ENCODE measurements at regions not wholly inside any gene's neighbourhood (a gene's known extent, or its start where the extent isn't known, plus 50 kb on each side); places are given as distances from the start of the nearest gene placed in this dataset.

DNA sequence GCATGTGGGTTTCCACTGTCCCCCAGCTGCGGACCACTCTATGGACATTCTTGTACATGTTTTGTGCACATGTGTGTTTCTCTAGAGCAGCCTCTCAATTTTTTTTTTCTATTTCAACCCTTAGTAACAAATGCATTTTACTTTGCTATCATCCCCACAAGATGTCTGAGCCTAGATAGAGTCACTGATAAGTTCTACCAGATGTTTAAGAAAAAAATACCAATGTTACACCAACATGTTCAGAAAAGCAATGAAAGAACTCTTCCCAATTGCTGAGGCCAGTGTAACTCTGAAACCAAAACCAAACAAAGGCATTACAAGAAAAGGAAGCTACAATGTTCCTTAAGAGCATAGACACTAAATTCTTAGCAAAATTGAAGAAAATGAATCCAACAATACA is 218.5 kb downstream of the CXCL12 start:
- Histone ChIP-seq H3K9me3 (ENCODE audit: control insufficient read depth, low read length) (no peaks in the 10 kb centered on the region), H3K36me3 (ENCODE audit: control insufficient read depth, insufficient read depth, low read length) (no peaks in the 10 kb centered on the region), H3K4me3 (ENCODE audit: insufficient read depth, low read depth, low read length, poor library complexity, severe bottlenecking) (no peak overlapping the region), H3K4me1 (ENCODE audit: control insufficient read depth, insufficient read depth, low read length, poor library complexity, severe bottlenecking) (no peaks in the 10 kb centered on the region), H3K27me3 (replicated peaks; ENCODE audit: control insufficient read depth, insufficient read depth, low read length, poor library complexity, severe bottlenecking) (peaks cover 2% of the 10 kb centered on the region), H3K27ac (ENCODE audit: insufficient read depth, low read length, poor library complexity, severe bottlenecking) (no peak overlapping the region)
- DNase-seq = no peak

DNA sequence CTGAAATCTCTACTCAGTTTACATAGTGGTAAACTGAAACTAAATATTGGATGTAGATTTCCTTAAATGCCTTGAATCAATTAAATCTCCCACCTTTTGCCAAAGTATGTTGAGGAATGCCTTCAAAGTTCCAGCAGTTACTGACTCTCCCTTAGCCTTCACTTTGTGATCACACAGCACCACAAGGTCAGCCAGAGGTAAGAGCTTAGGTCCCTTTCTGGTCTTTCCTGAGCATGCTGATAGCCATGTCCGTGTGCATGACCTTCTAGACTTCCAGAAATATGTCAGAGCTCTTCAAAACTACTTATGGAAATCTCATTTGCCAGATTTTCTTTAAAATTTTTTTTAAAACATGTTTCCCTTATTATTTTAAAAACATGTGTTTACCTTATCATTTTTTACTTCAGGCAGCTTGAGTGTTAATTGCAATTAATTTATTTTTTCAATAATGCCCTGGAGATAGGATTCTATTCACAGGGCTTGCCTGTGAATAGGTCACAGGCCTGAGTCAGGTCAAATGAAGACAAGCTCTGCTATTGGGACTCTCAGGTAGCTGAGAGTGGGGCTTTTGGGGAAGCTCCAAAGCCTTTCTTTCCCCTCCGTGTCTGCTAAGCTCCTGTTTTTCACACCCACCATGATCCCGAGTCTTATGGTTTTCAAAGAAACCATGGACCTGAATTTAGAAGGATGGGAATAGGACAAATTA is 220.5 kb downstream of the CXCL12 start:
- no peak for DNase-seq
- H3K27ac ChIP-seq (ENCODE audit: insufficient read depth, low read length, poor library complexity, severe bottlenecking) = no peak overlapping the region
- H3K36me3 ChIP-seq (ENCODE audit: control insufficient read depth, insufficient read depth, low read length) = no peaks in the 10 kb centered on the region
- H3K4me3 ChIP-seq (ENCODE audit: insufficient read depth, low read depth, low read length, poor library complexity, severe bottlenecking) = no peak overlapping the region
- no peaks in the 10 kb centered on the region for H3K4me1 ChIP-seq (ENCODE audit: control insufficient read depth, insufficient read depth, low read length, poor library complexity, severe bottlenecking)
- no peaks in the 10 kb centered on the region for H3K27me3 ChIP-seq (replicated peaks; ENCODE audit: control insufficient read depth, insufficient read depth, low read length, poor library complexity, severe bottlenecking)
- no peaks in the 10 kb centered on the region for H3K9me3 ChIP-seq (ENCODE audit: control insufficient read depth, low read length)

DNA sequence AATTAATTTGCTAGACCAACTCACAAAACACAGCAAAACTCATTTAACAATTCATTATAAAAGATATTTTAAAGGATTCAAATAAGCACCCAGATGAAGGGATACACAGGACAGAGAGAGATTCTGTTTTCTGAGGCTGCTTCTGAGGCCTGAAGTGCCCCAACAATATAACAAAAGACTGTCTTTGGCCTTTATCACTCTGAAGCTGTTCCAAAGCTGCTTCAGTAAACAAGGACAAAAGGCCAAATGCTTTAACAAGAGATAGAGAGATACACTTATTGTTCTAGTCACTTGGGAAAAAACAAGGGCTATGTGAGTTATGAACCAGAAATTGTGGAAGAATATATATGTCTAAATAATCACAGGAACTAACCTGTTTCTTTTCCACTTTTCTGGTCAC is 223.7 kb downstream of the CXCL12 start:
- H3K9me3 ChIP-seq (ENCODE audit: control insufficient read depth, low read length) = no peaks in the 10 kb centered on the region
- no peaks in the 10 kb centered on the region for H3K36me3 ChIP-seq (ENCODE audit: control insufficient read depth, insufficient read depth, low read length)
- no peak overlapping the region for H3K27ac ChIP-seq (ENCODE audit: insufficient read depth, low read length, poor library complexity, severe bottlenecking)
- H3K27me3 ChIP-seq (replicated peaks; ENCODE audit: control insufficient read depth, insufficient read depth, low read length, poor library complexity, severe bottlenecking) = no peaks in the 10 kb centered on the region
- DNase-seq = no peak
- no peaks in the 10 kb centered on the region for H3K4me1 ChIP-seq (ENCODE audit: control insufficient read depth, insufficient read depth, low read length, poor library complexity, severe bottlenecking)
- H3K4me3 ChIP-seq (ENCODE audit: insufficient read depth, low read depth, low read length, poor library complexity, severe bottlenecking) = no peak overlapping the region

DNA sequence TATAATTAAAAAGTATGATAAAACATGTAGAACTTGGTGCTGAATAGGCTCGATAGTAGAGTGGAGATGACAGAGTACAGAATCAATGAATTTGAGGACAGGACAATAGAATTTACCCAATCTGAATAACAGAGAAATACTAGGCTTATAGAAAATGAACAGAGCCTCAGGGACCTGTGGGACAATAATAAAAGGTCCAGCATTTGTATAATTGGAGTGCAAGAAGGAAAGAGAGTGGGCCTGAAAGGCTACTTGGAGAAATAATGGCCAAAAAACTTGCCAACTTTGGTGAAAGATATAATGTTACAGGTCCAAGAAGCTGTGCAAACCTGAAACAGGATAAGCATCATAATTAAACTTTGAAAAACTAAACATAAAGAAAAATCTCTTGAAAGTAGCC is 227.3 kb downstream of the CXCL12 start:
- Histone ChIP-seq H3K4me1 (ENCODE audit: control insufficient read depth, insufficient read depth, low read length, poor library complexity, severe bottlenecking) (no peaks in the 10 kb centered on the region), H3K9me3 (ENCODE audit: control insufficient read depth, low read length) (no peaks in the 10 kb centered on the region), H3K27me3 (replicated peaks; ENCODE audit: control insufficient read depth, insufficient read depth, low read length, poor library complexity, severe bottlenecking) (no peaks in the 10 kb centered on the region), H3K36me3 (ENCODE audit: control insufficient read depth, insufficient read depth, low read length) (no peaks in the 10 kb centered on the region), H3K4me3 (ENCODE audit: insufficient read depth, low read depth, low read length, poor library complexity, severe bottlenecking) (no peak overlapping the region), H3K27ac (ENCODE audit: insufficient read depth, low read length, poor library complexity, severe bottlenecking) (no peak overlapping the region)
- no peak for DNase-seq

DNA sequence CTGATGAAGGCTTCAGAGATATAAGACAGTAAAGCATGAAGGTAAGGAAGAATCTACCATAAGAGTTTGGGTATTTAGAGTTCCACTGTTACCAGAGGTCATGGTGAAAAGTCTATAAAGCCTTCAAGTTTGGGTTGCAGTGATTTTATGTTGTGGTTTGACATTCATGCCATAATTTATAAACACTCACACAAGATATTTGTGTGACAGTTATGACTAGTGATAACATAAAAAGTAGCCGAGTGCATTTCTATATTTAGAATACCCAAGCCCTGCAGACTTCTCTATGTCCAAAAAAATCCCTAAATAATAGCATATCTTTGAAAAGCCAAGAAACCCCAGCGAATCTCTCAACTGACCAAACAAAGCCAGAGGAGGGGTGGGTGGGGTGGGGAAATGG is 229.9 kb downstream of the CXCL12 start:
- no peak for DNase-seq
- H3K27ac ChIP-seq (ENCODE audit: insufficient read depth, low read length, poor library complexity, severe bottlenecking) = no peak overlapping the region

DNA sequence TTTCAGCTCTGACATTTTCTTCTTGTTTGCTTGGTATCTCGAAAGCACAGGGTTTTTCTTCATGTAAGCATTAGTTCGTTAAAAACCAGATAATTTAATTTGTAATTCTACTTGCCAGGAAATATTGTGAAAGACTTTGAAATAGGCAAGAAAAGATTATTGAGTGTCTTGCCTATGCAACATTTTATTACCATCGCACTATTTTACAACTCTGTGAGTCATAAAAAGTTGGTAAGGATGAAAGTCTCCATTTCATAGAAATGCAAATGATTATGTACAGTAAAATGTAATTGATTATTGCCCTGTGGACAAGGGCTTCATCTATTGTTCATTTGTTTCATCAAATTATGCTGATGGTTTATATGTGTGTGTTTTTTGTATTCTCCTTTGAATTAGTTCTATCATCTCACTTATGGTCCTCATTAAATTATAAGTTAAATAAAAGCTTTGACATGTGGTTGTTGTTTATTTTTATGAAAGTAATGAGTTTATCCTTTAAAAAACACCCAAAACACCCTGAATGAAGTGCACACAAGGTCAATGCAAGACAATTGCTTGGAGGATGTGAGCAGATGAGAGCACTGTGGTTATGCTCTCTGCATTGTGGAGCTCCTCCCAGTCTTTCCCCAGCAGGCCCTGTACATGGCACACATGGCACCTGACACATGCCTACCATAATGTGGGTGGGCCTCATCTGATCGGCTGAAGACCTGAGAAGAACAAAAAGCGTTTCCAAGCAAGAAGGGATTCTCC is 230.8 kb downstream of the CXCL12 start:
- Histone ChIP-seq H3K36me3 (ENCODE audit: control insufficient read depth, insufficient read depth, low read length) (no peaks in the 10 kb centered on the region), H3K4me3 (ENCODE audit: insufficient read depth, low read depth, low read length, poor library complexity, severe bottlenecking) (no peak overlapping the region), H3K27me3 (replicated peaks; ENCODE audit: control insufficient read depth, insufficient read depth, low read length, poor library complexity, severe bottlenecking) (no peaks in the 10 kb centered on the region), H3K9me3 (ENCODE audit: control insufficient read depth, low read length) (no peaks in the 10 kb centered on the region), H3K4me1 (ENCODE audit: control insufficient read depth, insufficient read depth, low read length, poor library complexity, severe bottlenecking) (no peaks in the 10 kb centered on the region), H3K27ac (ENCODE audit: insufficient read depth, low read length, poor library complexity, severe bottlenecking) (no peak overlapping the region)
- no peak for DNase-seq

More for the DNA sequence above, 229.9 kb downstream of the CXCL12 start:
- Histone ChIP-seq H3K4me3 (ENCODE audit: insufficient read depth, low read depth, low read length, poor library complexity, severe bottlenecking) (no peak overlapping the region), H3K36me3 (ENCODE audit: control insufficient read depth, insufficient read depth, low read length) (no peaks in the 10 kb centered on the region), H3K9me3 (ENCODE audit: control insufficient read depth, low read length) (no peaks in the 10 kb centered on the region), H3K4me1 (ENCODE audit: control insufficient read depth, insufficient read depth, low read length, poor library complexity, severe bottlenecking) (no peaks in the 10 kb centered on the region), H3K27me3 (replicated peaks; ENCODE audit: control insufficient read depth, insufficient read depth, low read length, poor library complexity, severe bottlenecking) (no peaks in the 10 kb centered on the region)

DNA sequence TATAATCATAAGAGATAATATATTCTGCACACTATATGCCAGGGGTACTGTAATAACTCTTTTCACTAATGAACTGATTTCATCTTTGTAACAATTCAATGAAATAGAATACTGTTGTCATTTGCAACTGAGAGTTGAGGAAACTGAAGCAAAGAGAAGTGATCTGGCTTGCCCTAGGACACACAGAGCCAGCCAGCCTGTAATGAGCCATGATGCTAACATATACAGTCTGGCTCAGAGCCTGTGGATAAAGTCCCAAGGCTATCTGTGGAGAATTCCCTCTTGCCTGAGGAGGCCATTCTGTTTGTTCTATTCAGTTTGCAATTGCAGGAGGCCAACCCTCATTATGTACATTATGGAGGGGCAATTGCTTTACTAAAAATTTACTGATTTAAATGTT is 241.3 kb downstream of the CXCL12 start:
- H3K4me3 ChIP-seq (ENCODE audit: insufficient read depth, low read depth, low read length, poor library complexity, severe bottlenecking) = no peak overlapping the region
- no peak overlapping the region for H3K27ac ChIP-seq (ENCODE audit: insufficient read depth, low read length, poor library complexity, severe bottlenecking)
- no peaks in the 10 kb centered on the region for H3K36me3 ChIP-seq (ENCODE audit: control insufficient read depth, insufficient read depth, low read length)
- no peaks in the 10 kb centered on the region for H3K4me1 ChIP-seq (ENCODE audit: control insufficient read depth, insufficient read depth, low read length, poor library complexity, severe bottlenecking)
- H3K27me3 ChIP-seq (replicated peaks; ENCODE audit: control insufficient read depth, insufficient read depth, low read length, poor library complexity, severe bottlenecking) = no peaks in the 10 kb centered on the region
- DNase-seq = no peak
- no peaks in the 10 kb centered on the region for H3K9me3 ChIP-seq (ENCODE audit: control insufficient read depth, low read length)

DNA sequence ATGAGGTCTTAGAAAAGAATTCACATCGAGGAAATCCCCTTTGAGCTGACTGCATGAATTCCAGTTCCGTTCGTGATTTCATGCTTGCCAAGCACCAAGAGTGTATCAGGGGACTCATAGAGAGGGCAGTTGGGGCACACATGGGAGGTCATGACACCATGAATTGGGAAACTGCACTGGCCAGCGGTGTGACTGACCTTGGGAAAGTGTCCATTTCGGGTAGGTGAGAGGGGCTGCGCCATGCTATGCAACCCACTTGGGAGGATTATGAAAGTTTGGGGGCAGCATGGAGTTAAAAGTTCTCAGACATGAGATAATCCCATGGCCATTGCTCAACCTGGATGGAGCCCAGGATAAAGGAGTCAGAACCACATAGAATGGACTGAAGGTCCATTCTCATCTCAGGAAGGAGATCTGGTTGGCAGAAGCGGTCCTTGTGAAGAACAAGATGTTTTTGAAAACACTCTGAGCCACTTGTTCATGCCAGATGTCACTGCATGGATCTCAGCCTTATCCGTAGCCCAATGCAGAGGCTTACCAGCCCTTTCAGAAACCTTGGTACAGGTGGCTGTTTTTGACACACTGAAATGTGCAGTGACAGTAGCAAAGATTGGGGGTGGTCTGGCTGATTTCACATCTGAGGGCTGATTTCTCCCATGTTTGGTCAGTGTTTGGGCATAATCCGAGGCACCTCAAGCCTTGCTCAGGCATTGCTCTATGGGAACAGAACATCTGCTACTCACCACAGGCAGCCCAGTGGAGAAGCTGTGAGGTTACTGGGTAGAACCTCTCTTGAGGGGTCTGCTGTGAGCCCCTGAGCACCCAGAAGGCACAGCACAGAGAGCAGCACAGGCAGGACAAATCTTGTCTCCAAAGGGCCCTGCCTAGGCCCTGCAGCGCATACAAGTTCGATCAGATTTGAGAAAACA is 252.3 kb downstream of the CXCL12 start:
- Histone ChIP-seq H3K4me3 (ENCODE audit: insufficient read depth, low read depth, low read length, poor library complexity, severe bottlenecking) (no peak overlapping the region), H3K4me1 (ENCODE audit: control insufficient read depth, insufficient read depth, low read length, poor library complexity, severe bottlenecking) (no peaks in the 10 kb centered on the region), H3K27ac (ENCODE audit: insufficient read depth, low read length, poor library complexity, severe bottlenecking) (no peak overlapping the region), H3K27me3 (replicated peaks; ENCODE audit: control insufficient read depth, insufficient read depth, low read length, poor library complexity, severe bottlenecking) (no peaks in the 10 kb centered on the region), H3K36me3 (ENCODE audit: control insufficient read depth, insufficient read depth, low read length) (no peaks in the 10 kb centered on the region), H3K9me3 (ENCODE audit: control insufficient read depth, low read length) (no peaks in the 10 kb centered on the region)
- DNase-seq = no peak

DNA sequence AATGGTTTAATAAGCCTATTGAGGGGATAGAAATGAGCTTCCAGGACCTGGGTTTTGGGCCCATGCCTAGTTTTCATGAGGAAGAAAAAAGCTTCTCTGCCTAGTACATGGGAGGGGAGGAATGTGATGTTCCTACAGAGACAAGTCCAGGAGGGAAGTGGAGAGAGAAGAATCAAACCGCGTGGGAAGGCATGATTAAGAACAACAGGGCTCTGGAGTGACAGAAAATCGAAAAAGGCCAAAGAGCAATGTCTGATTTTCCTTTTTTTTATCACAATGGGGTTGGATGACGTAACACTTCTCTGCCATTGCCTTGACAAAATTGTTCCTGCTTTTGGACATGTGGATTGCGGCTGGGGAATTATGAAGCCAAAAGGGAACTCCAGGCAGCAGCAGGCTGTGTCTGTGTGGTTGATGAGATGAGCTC is 258.6 kb downstream of the CXCL12 start:
- H3K4me3 ChIP-seq (ENCODE audit: insufficient read depth, low read depth, low read length, poor library complexity, severe bottlenecking) = no peak overlapping the region
- no peak for DNase-seq
- no peaks in the 10 kb centered on the region for H3K4me1 ChIP-seq (ENCODE audit: control insufficient read depth, insufficient read depth, low read length, poor library complexity, severe bottlenecking)
- no peaks in the 10 kb centered on the region for H3K27me3 ChIP-seq (replicated peaks; ENCODE audit: control insufficient read depth, insufficient read depth, low read length, poor library complexity, severe bottlenecking)
- H3K36me3 ChIP-seq (ENCODE audit: control insufficient read depth, insufficient read depth, low read length) = no peaks in the 10 kb centered on the region
- no peaks in the 10 kb centered on the region for H3K9me3 ChIP-seq (ENCODE audit: control insufficient read depth, low read length)
- no peak overlapping the region for H3K27ac ChIP-seq (ENCODE audit: insufficient read depth, low read length, poor library complexity, severe bottlenecking)
